ENCODE measurements at regions not wholly inside any gene's neighbourhood (a gene's known extent, or its start where the extent isn't known, plus 50 kb on each side); places are given as distances from the start of the nearest gene placed in this dataset.

GRCh38 chr6:1153696-1154245 lies 158.1 kb upstream of the FOXQ1 start:
- DNase-seq (ENCODE audit: low read depth): no peak

DNA sequence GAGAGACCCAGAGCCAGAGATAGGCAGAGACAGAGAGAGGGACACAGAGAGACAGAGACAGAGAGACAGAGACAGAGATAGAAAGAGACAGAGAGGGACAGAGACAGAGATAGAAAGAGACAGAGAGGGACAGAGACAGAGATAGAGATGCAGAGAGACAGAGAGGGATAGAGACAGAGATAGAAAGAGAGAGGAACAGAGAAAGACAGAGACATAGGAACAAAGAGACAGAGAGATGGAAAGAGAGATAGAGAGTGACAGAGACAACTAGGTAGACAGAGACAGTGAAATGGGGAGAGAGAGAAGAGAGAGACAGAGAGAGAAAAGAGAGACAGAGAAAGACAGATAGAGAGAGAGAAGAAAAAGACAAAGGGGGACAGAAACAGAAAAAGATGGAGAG lies 165.4 kb upstream of the FOXQ1 start:
- DNase-seq (ENCODE audit: low read depth): no peak

DNA sequence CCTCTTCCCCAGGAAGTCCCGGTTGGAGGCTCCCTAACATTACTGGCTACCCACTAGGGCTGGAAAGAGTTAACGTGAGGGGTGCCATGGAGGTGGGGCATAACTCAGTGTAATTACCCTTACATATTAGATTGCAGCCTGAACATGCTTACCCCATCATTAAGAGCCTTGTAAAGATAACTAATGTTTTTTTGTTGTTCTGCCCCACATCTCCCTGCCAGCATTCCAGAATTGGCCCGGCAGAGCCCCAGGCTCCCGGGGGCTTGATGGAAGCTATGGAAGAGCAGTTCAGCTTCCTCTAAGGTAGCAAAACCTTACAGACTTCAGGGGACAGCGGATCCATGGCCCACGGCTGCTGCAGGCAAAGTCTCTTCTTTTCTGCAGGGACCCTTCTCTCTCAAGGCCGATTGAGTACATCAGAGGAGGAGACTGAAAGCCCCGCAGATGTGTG lies 166.1 kb upstream of the FOXQ1 start:
- no peak for DNase-seq (ENCODE audit: low read depth)

DNA sequence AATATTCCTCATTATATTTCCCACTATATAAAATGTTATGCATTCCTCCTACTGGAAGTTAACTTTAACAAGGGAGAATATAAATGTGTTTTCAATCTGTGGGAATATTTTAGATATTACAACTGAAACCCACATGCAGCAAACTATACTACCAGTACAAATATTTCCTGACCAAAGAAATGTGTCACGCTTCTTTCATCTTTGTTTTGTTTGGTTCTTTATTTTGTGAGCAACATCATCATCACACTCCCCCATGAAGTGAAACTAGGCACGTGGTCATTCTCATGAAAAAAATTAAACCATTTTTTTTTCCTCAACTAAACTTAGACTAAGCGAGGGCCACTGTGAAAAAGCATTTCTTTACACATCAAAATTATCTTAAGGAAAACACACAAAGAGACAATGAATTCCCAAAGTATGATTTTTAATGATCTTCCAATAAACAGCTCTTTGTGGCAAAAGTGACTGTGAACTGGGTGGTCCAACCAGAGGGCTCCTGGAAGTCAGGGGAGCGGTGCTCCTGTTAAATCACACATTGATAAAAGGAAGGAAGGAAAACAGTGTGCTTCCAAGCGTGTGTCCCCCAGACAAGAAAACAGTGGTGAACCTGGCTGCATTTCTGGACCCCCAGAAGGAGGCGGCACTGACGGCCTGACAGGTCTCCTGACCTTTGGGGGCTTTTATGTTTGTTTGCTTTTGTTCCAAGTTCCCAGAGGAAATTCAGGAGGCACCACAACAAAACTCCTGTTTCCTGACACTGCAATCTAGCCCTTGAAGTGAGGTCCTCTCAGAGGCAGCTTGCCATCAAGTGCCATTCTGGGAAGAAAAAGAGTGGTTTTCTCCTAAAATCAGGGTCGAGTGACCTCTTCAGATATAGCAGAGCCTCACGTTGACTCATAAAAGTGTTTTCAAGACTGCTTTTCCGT lies 166.8 kb upstream of the FOXQ1 start:
- no peak for DNase-seq (ENCODE audit: low read depth)

- DNase-seq (ENCODE audit: low read depth): no peak
These were observed 168.2 kb upstream of the FOXQ1 start for GRCh38 chr6:1143655-1144054.

DNA sequence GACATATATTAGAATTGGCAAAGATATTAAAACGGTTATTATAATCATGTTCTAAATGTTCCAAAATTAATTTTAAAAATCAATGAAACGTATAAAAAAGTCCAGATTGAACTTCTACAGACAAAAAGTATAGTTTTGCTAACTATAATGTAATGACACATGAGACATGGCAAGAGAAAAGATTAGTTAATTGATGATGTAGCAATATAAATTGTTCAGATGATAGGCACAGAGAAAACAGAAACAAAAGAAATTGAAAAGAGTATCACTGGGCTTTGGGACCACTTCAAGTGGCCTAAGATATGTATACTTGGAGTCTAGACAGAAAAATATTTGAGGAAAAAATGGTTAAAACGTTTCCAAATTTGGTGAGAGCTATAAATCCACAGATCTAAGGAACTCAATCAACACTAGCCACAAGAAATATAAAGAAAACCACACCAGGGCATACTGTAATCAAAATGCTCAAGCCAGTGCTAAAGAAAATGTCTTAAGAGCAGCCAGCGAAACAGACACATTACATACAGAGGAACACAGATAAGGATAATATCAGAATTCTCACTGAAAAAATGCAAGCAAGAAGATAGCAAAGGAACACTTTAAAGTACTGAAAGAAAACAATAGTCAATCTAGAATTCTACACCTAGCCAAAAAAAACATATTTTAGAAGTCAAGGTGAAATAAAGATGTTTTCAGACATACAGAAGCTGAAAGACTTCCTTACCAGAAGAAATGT lies 172.6 kb upstream of the FOXQ1 start:
- no peak for DNase-seq (ENCODE audit: low read depth)

DNA sequence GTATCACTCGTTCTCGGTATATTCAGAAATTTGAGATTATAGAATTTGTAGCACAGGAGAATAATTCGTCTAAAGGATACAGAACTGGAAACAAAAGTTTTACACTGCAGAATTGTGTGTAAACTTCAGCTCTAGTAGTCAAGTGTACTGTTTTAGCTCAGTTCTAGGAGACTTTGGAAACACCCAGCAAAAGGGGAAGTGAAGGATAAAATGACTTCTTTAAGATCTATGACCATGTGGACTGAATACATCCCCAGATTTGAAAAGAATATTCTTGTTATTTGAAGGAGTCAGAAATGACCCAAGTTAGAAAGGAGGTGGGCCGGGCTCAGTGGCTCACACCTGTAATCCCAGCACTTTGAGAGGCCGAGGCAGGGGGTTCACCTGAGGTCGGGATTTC lies 174.0 kb upstream of the FOXQ1 start:
- DNase-seq (ENCODE audit: low read depth): no peak

DNA sequence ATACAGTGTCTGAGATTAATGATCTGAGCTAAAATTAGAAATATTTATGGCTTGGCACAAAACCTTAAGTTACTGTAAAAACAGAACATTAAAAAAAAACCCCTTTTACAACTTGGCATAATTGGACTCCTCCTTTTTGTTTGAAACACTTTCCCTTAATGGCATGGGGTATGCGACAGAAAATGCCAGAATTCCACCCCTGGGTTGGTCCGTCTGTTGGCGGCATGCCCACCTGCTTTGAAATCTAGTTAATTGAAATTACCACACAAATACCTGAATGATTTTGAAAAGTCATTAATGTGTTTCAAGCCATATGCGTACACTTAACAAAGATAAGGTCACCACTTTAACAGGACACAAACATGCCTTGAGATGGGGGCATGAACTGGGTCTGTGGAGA lies 175.1 kb upstream of the FOXQ1 start:
- DNase-seq (ENCODE audit: low read depth): no peak

DNA sequence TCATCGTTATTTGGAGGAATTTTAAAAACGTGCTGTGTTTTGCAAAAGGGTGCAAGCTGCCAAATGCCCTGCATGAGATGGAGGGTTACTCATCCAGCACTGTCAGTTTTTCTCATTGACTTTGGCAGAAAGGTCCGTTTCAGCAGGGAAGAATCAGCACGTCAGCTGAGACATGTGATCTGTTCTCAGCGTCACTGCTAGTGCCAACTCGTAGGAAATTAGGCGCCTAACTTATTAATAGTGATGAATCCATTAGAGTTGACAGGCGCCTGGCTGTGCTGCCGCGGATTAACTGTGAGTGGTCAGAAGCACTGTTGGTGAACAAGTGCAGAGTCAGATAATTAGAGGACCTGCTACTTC lies 175.5 kb upstream of the FOXQ1 start:
- no peak for DNase-seq (ENCODE audit: low read depth)

GRCh38 chr6:1135726-1136414 lies 176.0 kb upstream of the FOXQ1 start:
- DNase-seq (ENCODE audit: low read depth): no peak

GRCh38 chr6:1131285-1132079 lies 180.4 kb upstream of the FOXQ1 start:
- DNase-seq (ENCODE audit: low read depth): no peak

GRCh38 chr6:1130709-1131108 lies 181.2 kb upstream of the FOXQ1 start:
- DNase-seq (ENCODE audit: low read depth): no peak

DNA sequence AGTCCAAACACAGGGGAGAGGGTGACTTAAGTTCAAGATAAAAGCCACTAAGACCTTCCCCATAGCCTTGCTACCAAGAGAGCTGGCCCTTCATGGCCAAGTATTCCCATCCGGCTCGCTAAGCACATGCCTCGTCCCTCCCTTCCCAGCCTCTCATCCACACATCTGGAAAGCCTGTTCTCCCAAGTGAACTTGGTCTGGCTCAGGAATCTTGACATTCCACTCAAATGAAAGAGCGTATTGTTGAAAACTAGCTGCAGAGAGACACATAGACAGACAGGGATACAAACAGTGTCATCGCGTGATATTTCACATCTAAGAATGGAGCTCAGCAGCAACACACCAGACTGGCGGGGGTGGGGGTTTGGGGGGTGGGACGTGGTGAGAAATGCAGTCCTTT lies 182.8 kb upstream of the FOXQ1 start:
- no peak for DNase-seq (ENCODE audit: low read depth)

GRCh38 chr6:1127597-1128288 lies 184.2 kb upstream of the FOXQ1 start:
- no peak for DNase-seq (ENCODE audit: low read depth)

DNA sequence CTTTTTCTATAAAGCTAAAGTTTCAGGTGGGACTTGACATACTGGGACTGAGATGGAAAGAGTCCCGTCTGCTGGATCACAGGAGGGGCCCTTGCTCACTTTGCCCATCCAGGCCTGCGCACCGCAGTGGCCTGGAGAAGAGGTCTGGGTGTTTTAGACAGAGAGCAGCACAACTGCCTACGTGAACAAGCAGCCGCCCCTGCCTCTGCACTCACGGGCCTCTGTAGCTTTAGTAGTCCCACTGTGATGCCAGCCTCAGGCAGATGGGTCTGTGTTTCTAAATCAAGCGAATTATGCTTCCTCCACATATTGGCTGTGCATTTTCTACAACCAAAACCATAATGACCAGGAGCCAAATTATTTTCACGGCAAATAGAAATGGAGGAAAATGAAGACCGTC lies 184.8 kb upstream of the FOXQ1 start:
- DNase-seq (ENCODE audit: low read depth): no peak

GRCh38 chr6:1126036-1126435 lies 185.9 kb upstream of the FOXQ1 start:
- no peak for DNase-seq (ENCODE audit: low read depth)

DNA sequence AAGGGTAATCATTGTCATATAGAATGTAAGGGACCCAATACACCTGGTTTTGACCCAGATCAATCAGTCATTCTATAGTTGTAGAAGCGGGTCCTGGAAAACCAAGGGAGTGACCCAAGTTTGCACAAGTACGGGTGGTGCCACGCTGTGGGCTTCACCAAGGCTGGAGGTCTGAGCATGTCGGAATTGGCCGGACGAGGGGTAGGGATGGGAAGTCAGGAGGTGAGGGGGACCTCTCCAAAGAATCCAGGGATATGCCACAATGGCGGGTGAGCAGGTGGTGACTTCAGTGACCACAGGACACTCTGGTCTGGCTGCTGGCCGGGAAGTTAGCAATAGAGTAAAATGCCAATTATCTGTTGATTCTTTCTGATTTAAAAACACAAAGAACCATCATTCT lies 186.6 kb upstream of the FOXQ1 start:
- no peak for DNase-seq (ENCODE audit: low read depth)

DNA sequence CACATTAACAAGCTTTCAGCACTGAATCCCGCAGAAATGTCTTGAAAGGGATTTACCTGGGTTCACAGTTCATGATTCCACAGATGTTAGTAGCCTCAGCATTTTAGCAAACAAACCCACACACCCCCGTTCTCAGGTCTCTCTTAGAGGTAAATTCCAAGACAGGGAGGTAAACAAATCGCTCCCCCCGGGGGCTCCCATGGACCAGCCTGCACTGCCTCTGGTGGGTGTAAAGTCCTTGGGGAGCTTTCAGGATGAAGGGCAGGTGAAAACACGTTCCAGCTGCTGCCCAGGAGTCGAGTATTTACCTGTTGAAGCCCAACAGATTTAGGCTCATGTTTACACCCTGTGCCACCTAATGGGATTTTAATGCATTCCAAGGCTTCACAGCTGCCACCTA lies 187.0 kb upstream of the FOXQ1 start:
- no peak for DNase-seq (ENCODE audit: low read depth)

- no peak for DNase-seq (ENCODE audit: low read depth)
These were observed 188.2 kb upstream of the FOXQ1 start for GRCh38 chr6:1123386-1124375.

DNA sequence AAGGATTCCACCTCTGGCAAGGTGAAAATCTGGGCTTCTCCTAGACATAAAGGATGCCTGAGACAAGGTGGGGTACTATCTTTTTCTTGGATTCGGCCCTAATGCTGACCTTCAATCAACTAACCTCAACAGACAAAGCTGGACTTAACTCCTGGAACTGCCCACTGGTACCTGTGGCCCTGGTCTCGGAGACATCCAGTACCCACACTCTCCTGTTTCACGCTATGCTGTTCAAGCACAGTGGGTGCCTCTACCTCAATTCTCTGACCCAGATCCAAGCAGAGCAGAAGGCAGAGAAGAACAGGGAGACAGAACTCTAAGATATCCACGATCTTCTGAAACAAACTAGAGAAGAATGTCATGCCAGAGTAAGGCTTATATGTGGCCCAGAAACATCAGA lies 189.8 kb upstream of the FOXQ1 start:
- no peak for DNase-seq (ENCODE audit: low read depth)

Measured in activated gamma-delta T cell treated with anti-CD3 and anti-CD28 coated beads, Interleukin-2, amount 50 U/mL, for 16 hours (primary cell).